HG03139 (cell line): ENCODE measurements at regions not wholly inside any gene's neighbourhood (a gene's known extent, or its start where the extent isn't known, plus 50 kb on each side); places are given as distances from the start of the nearest gene placed in this dataset.

Experiments used
- ATAC-seq: cut with Tn5 transposase; IDR thresholded peaks from one replicate; pipeline ENCODE4 v1.9.1; 2021; ENCODE audit not compliant: unreplicated experiment

GRCh38 chr6:103983011-103983410 is 876.7 kb downstream of the HACE1 start:
- ATAC-seq = no peak

DNA sequence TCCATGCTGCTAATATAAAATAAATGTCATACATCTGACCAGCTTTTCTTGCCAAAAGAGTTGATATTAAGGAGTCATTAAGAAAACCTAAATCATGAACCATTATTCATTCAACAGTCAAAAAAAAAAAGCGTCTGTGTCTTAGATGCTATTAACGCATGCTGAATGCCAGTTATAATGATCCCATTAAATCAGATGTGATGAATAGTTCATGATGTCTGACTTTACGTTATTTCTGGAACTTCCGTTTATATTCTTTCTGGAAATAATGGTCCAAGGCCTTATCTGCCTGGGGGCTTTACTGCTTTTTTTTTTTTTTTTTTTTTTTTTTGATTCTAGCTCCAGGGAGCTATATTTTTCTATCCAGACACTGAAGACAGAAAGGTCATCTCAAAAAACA is 877.1 kb downstream of the HACE1 start:
- ATAC-seq = no peak

DNA sequence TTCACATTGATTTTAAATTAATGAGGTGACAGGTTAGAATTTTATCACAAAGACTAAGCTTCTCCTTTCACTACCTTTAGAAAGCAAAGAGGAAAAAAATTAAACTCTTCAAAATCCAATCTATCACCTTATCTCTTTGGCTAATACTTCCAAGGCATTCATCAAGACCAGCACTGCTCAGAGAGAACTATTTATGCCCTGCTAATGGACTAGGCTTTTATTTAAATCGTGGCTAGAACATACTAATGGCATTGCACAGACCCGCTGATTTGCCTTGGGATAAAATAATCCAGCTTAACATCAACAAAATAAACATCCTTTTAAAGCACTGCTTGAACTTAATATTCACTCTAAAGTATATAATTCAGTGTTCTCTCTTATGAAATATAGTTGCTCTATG is 880.4 kb downstream of the HACE1 start:
- no peak for ATAC-seq

DNA sequence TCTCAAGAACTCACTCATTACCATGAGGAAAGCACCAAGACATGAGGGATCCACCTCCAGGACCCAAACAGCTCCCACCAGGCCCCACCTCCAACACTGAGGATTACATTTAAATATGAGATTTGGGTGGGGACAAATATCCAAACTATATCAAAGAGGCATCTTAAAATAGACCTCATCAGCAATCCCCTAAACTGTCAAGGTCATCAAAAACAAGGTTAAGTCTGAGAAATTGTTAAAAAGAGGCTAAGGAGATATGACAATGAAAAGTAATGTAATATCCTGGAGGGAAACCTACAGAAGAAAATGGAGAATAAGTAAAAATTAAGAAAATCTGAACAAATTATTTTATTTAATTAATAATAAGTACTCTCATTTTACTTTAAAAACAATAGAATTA is 922.3 kb downstream of the HACE1 start:
- no peak for ATAC-seq

DNA sequence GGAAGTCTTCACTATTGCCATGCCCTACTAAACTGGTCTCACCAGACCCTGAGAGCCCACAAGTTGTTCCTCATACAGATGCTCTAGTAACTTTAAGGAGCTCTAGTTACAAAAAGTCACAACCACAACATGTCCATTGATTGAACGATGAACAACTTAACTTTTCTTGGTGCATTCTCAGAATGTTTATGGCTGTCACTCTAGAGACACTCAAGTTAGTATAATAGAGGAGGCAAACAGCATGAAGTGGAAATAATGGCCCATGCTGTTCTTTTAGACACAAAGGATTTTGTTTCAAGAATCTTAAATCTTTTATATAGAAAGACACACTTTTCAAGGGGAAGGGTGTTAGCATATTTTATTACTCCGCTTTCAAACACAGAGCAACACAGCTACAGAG is 934.4 kb downstream of the HACE1 start:
- ATAC-seq = no peak

- ATAC-seq = no peak
Measured at GRCh38 chr6:103910018-103910417, 949.7 kb downstream of the HACE1 start.

GRCh38 chr6:103908898-103909297 is 950.8 kb downstream of the HACE1 start:
- ATAC-seq = no peak

DNA sequence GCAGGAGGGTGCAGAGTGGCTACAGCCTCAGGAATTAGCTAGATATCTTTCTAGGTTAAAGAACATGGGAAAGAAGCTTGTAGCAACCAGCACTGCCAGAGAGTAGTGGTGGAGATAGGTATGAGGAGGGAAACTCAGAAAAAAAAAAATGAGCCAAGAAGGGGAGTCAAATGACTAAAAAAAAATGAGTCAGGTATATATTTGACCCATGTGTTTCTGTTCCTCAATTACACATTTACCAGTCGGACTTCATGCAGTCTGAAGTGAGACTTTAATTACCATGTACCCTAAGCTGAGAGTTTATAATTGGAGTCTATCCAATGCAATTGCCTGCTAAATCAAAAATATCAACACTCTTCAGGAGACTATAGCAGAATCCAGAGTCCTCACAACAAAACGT is 964.6 kb downstream of the HACE1 start:
- no peak for ATAC-seq

- no peak for ATAC-seq
Measured at GRCh38 chr6:103893141-103893581, 966.6 kb downstream of the HACE1 start.

DNA sequence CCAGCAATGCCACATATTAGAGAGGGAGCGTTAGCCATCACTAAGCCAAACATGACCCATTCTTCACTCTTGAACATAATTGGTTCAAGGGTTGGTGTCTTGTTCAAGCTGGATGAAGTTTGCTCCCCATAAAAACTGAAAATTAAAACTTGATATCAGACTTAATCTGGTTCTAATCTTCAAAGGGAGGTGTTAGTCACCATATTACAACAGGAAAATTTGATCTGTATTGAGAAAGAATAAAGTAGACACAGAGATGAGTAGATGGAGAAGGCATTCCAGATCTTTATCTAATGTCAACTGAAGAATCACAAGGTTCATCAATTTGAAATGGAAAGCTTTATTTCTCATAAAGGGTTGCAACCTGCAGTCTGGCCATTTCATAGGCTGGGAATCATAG is 972.8 kb downstream of the HACE1 start:
- ATAC-seq = no peak

GRCh38 chr6:103885446-103885845 is 974.3 kb downstream of the HACE1 start:
- ATAC-seq = no peak

DNA sequence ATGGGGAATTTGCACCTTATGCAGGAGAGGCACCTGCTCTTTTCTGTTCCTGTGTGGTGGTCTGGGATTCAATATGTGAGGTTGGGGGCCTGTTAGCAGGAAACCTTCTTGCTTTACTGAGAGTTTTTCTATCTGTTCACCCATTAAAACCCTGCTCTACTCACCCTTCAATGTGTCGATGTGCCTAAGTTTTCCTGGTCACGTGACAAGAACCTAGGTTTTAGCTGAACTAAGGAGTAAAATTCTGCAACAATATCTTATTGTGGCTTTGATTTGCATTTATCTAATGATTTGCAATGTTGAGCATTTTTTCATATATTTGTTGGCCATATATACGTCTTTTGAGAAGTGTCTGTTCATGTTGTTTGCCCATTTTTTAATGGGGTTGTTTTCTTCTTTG is 979.9 kb downstream of the HACE1 start:
- ATAC-seq = no peak

GRCh38 chr6:103875221-103875620 is 984.5 kb downstream of the HACE1 start:
- ATAC-seq = no peak

- ATAC-seq = no peak
Measured at GRCh38 chr6:103874575-103874974, 985.1 kb downstream of the HACE1 start.

GRCh38 chr6:103872678-103873077 is 987.0 kb downstream of the HACE1 start:
- no peak for ATAC-seq

GRCh38 chr6:103872233-103872632 is 987.5 kb downstream of the HACE1 start:
- ATAC-seq = no peak

- ATAC-seq = no peak
Measured at GRCh38 chr6:103870970-103871369, 988.7 kb downstream of the HACE1 start.

DNA sequence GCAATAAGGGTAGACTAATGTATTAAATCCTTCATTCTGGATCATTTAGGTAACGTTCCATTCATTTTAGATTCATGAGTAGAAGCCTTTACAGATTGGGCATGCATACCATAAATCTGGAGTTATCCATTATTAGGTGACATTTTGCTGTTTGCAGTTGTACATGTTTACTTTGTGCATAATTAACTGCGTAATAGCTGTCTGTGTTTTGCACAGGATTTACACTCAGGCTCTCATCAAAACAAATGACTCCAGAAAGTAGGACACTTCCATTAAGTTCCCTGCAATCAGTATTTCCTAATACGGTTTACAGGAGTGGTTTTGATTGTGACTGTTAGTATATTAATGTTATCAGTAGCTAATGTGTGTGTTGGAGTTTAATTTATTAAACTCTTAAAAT is 997.4 kb downstream of the HACE1 start:
- no peak for ATAC-seq

- ATAC-seq = no peak
Measured at GRCh38 chr6:103858003-103858402, 1001.7 kb downstream of the HACE1 start.

DNA sequence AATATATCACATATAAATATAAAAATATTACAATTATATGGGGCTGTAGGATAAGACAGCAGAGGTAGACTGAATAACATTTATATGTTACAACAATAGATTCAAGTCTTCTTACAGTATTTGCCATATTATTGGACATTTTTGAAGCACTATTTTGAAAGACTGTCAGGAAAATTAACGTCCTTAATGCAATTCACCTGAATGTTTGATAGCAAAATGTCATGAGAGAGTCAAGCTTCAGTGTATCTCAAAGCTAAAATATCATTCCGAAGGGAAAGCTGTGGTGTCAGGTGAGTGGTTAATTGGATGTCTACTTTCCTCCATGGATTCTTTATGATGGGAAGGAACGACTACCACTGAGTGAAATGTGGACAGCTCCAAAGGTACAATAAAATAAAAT is 1004.0 kb downstream of the HACE1 start:
- no peak for ATAC-seq

GRCh38 chr6:103854059-103854458 is 1005.7 kb downstream of the HACE1 start:
- no peak for ATAC-seq

- no peak for ATAC-seq
Measured at GRCh38 chr6:103838457-103838856, 1021.3 kb downstream of the HACE1 start.

DNA sequence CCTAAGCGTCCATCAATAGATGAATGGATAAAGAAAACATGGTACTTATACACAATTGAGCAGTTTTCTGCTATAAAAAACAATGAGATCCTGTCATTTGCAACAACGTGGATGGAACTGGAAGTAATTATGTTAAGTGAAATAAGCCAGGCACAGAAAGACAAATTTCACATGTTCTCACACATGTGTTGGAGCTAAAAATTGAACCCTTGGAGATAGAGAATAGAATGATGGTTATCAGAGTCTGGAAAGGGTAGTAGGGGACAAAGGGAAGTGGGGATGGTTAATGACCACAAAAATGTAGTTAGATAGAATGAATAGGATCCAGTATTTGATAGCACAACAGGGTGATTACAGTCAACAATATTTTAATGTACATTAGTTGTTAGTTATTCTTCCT is 1033.5 kb downstream of the HACE1 start:
- no peak for ATAC-seq

GRCh38 chr6:103820148-103820547 is 1039.6 kb downstream of the HACE1 start:
- ATAC-seq = no peak
